Frontal cortex (tissue), 1 donor: ENCODE measurements at regions not wholly inside any gene's neighbourhood (a gene's known extent, or its start where the extent isn't known, plus 50 kb on each side); places are given as distances from the start of the nearest gene placed in this dataset. TPM values are rescaled to one million over a fixed set of nuclear protein-coding genes. Genes with fewer than 3 reads are reported as not detected.

Experiments used
- small RNA-seq: library from RNA; depleted of rRNA; stranded (forward); fragments of <200 nt; gene quantifications from one replicate; pipeline ENCODE3, GENCODE V24; 2014

Small RNA genes in the stretch of these regions (small RNA-seq; reads per million reads assigned to genes)
- gene RF00019 = not detected
- gene RN7SL183P = not detected
